Right lobe of liver (tissue), 4 donors: ENCODE measurements at regions not wholly inside any gene's neighbourhood (a gene's known extent, or its start where the extent isn't known, plus 50 kb on each side); places are given as distances from the start of the nearest gene placed in this dataset.

Experiments used
- POLR2A ChIP-seq: fragments of 450-650 bp; IDR thresholded peaks from one replicate; pipeline ENCODE4 v1.6.1; 2017; ENCODE audit warnings: antibody characterized with exemption, mild to moderate bottlenecking
- TF ChIP-seq, protein P1 (sequence below), 4 donors: fragments of 200-600 bp in 3 of 4; fragments of 450-650 bp in 1 of 4; IDR thresholded peaks; one replicate each; pipeline versions ENCODE4 v1.5.1 to v1.8.0; 2016 to 2022; ENCODE audit warnings: antibody characterized with exemption in 4 of 4, mild to moderate bottlenecking in 2 of 4
- donor health status: DM: no; HTN: no; CAD: no.
- donor health status: DM: no; HTN: no; CAD: no.
- donor health status: DM: no; HTN: yes; CAD: no.

DNA sequence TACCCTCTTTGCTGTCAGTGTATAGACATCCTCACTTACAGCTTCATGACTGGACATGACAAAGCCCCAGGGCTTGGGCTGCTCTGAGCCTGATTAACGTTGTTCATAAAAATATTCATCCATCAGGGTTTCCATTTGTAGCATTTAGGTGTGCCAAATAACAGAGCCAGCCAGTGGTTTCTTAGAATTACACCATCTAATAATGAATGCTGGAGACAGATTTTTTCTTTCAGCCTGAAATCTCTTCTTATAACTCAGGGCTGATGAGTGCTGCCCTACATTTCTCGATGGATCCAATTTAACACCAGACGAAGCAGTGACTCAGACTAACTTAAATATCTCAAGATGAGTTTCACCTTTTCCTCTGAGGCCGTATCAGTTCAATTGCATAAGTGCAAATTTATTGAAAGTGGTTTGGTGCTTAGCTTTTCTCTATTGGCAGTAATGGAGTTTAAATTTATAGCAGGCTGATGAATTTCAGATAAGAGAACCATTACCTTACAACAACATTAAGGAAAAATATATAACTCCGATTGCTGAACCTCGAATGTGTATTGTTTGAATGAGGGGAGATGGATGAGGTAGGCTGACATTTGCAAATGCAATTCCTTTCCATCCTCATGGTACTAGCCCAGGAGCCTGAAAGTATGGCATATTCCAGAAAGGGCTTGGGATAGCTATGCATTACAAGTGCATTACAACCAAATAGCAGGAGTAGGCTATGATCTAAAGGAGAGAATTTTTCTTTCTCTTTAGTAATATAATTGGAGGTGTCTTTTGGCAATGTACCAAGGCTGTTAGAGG is 900.6 kb downstream of the KCNMA1 start:
- TF ChIP-seq, protein P1, sequence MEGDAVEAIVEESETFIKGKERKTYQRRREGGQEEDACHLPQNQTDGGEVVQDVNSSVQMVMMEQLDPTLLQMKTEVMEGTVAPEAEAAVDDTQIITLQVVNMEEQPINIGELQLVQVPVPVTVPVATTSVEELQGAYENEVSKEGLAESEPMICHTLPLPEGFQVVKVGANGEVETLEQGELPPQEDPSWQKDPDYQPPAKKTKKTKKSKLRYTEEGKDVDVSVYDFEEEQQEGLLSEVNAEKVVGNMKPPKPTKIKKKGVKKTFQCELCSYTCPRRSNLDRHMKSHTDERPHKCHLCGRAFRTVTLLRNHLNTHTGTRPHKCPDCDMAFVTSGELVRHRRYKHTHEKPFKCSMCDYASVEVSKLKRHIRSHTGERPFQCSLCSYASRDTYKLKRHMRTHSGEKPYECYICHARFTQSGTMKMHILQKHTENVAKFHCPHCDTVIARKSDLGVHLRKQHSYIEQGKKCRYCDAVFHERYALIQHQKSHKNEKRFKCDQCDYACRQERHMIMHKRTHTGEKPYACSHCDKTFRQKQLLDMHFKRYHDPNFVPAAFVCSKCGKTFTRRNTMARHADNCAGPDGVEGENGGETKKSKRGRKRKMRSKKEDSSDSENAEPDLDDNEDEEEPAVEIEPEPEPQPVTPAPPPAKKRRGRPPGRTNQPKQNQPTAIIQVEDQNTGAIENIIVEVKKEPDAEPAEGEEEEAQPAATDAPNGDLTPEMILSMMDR (IDR thresholded peaks at IDR 0.05): no peak
- no peak for TF ChIP-seq POLR2A
